ENCODE measurements at regions not wholly inside any gene's neighbourhood (a gene's known extent, or its start where the extent isn't known, plus 50 kb on each side); places are given as distances from the start of the nearest gene placed in this dataset.

GRCh38 chr15:86010398-86010797 lies 69.3 kb upstream of the AGBL1 start:
- no peak for TF ChIP-seq CTCF (IDR thresholded peaks at IDR 0.05)
- no peak for TF ChIP-seq POLR2A (IDR thresholded peaks at IDR 0.05)
- no peak for TF ChIP-seq EP300 (IDR thresholded peaks at IDR 0.05; ENCODE audit: low read depth)
- TF ChIP-seq POLR2AphosphoS5 (IDR thresholded peaks at IDR 0.05): no peak
